SK-MEL-5 (cell line): ENCODE measurements at regions not wholly inside any gene's neighbourhood (a gene's known extent, or its start where the extent isn't known, plus 50 kb on each side); places are given as distances from the start of the nearest gene placed in this dataset.
"Not testable (repeated sequence)": the region's sequence is repeated elsewhere in the genome, so short reads cannot be mapped to it uniquely, and the experiment has no call there.

ENCODE experiments used
- DNase-seq: peaks from one replicate; pipeline ENCODE4 v3.0.0-alpha.2; 2016; ENCODE audit warnings: low read depth, low spot score
- in situ Hi-C: cut with HindIII; loops from 2 replicates; pipeline ENCODE4 v1.10.0; 2016; ENCODE audit warnings: low sequenced_read_pairs, high pct_unique_total_duplicates, low pct_unique_long_range_greater_than_20kb
- small RNA-seq, 2 experiments: library from RNA; depleted of rRNA; stranded (forward); fragments of <200 nt; gene quantifications; one replicate each; pipeline ENCODE3, GENCODE V24; 2014

DNA sequence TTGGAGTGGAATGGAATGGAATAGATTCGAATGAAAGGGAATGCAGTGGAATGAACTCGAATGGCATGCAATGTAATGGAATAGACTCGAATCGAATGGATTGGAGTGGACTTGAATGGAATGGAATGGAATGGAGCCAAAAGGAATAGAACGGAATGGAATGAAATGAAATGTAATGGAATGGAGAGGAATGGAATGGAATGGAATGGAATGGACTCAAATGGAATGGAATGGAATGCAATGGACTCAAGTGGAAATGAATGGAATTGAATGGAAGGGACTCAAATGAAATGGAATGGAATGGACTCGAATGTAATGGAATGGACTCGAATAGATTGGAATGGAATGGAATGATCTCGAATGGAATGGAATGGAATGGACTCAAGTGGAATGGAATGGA is 231.3 kb downstream of the CCT8L2 start:
- DNase-seq, in situ Hi-C loops: not testable (repeated sequence)

DNA sequence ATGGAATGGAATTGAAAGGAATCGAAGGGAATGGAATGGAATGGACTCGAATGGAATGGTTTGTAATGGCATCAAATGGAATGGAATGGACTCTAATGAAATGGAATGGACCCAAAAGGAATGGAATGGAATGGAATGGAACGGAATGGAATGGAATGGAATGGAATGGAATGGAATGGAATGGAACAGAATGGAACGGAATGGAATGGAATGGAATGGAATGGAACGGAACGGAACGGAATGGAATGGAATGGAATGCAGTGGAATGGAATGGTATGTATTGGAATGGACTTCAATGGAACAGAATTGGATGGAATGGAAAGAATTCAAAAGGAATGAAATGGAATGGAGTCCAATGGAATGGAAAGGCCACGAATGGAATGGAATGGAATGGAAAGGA is 240.0 kb downstream of the CCT8L2 start:
- DNase-seq, in situ Hi-C loops: not testable (repeated sequence)

DNA sequence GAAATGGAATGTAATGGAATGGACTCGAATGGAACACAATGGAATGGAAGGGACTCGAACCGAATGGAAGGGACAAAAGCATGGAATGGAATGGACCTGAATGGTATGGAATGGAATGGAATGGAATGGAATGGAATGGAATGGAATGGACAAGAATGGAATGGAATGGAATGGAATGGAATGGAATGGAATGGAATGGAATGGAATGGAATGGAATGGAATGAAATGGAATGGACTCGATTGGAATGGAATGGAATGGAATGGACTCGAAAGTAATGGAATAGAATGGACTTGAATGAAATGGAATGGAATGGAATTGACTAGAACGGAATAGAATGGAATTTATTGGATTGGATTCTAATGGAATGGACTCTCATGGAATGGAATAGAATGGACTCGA is 245.5 kb downstream of the CCT8L2 start:
- in situ Hi-C loops, DNase-seq: not testable (repeated sequence)

DNA sequence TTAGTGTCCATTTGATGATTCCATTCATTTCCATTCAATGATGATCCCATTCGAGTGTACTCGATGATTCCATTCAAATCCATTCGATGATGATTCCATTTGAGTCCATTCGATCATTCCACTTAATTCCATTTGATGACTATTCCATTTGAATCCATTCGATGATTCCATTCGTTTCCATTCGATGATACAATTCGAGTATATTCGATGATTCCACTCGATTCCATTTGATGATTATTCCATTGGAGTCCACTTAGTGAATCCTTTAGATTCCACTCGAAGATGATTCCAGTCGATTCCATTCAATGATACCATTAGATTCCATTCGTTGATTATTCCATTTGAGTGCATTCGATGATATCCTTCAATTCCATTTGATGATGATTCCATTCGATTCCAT is 277.0 kb downstream of the CCT8L2 start:
- in situ Hi-C loops, DNase-seq: not testable (repeated sequence)

Small RNAs in the stretch of these regions (small RNA-seq; reads per million reads assigned to genes)
- 0 reads per million in 2 experiments for gene AC137499.1
